ENCODE measurements at regions not wholly inside any gene's neighbourhood (a gene's known extent, or its start where the extent isn't known, plus 50 kb on each side); places are given as distances from the start of the nearest gene placed in this dataset.

DNA sequence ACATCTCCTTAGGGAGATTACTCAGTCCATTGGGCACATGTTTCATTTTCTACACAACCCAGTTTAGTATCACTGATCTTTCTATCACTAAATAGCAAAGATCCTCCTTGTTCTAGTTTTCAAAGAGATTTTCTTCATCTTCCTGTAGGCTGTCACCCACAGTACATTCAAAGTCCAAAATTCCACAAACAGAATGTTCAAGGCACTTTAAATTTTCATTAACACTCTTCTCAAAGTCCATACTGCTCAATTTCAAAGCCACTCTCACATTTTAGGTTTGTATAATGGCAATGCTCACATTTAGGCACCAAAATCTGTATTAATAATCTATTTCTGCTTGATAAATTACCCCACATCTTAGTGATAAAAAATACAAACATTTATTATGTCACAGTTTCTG is 152.8 kb downstream of the FSIP2 start:
- intact Hi-C loops (cut with DNase I): no loop called here
- Histone ChIP-seq H3K4me3 (replicated peaks in 1 of 3) (no peak overlapping the region), H3K4me1 (no peaks in the 10 kb centered on the region), H3K9me3 (no peaks in the 10 kb centered on the region), H3K36me3 (no peaks in the 10 kb centered on the region), H3K27ac (no peak overlapping the region), H3K27me3 (no peaks in the 10 kb centered on the region)
- DNase-seq: no peak
- TF ChIP-seq, protein P1, sequence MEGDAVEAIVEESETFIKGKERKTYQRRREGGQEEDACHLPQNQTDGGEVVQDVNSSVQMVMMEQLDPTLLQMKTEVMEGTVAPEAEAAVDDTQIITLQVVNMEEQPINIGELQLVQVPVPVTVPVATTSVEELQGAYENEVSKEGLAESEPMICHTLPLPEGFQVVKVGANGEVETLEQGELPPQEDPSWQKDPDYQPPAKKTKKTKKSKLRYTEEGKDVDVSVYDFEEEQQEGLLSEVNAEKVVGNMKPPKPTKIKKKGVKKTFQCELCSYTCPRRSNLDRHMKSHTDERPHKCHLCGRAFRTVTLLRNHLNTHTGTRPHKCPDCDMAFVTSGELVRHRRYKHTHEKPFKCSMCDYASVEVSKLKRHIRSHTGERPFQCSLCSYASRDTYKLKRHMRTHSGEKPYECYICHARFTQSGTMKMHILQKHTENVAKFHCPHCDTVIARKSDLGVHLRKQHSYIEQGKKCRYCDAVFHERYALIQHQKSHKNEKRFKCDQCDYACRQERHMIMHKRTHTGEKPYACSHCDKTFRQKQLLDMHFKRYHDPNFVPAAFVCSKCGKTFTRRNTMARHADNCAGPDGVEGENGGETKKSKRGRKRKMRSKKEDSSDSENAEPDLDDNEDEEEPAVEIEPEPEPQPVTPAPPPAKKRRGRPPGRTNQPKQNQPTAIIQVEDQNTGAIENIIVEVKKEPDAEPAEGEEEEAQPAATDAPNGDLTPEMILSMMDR (IDR thresholded peaks at IDR 0.05): no peak
- no peak for TF ChIP-seq POLR2A (IDR thresholded peaks at IDR 0.05)

DNA sequence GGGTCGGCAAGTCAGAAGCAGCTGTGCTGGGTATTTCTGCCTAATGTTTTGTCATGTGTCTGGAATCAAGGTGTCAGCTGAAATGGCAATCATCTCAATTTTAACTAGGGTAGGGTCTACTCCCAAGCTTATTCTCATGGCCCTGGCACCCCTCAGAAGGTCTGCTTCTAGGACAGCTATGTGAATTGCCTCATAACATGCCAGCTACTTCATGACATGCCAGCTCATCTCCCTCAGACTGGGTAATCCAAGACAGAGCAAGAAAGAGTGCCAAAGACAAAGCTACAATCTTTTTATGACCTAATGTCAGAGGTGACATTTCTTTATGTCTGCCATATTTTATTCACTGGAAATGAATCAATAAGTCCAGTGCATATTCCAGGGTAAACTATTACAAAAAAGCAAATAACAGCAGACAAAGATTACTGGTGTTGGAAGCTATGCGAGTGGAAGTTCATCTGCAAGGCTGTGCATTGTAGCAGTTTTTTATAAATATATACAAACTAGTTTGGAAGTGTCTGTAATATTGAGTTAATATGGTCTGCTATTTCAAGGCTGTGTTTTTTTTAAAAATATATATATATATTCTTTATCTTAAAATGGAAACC is 153.3 kb downstream of the FSIP2 start:
- Histone ChIP-seq H3K9me3 (no peaks in the 10 kb centered on the region), H3K4me1 (no peaks in the 10 kb centered on the region), H3K36me3 (no peaks in the 10 kb centered on the region), H3K27me3 (no peaks in the 10 kb centered on the region), H3K4me3 (replicated peaks in 1 of 3) (no peak overlapping the region), H3K27ac (no peak overlapping the region)
- 84 to 96% methylated on average over 2 of the region's 2 CpGs for WGBS, 2 donors
- TF ChIP-seq, protein P1 (IDR thresholded peaks at IDR 0.05): no peak
- no peak for TF ChIP-seq POLR2A (IDR thresholded peaks at IDR 0.05)
- intact Hi-C loops (cut with DNase I): no loop called here
- no peak for DNase-seq

DNA sequence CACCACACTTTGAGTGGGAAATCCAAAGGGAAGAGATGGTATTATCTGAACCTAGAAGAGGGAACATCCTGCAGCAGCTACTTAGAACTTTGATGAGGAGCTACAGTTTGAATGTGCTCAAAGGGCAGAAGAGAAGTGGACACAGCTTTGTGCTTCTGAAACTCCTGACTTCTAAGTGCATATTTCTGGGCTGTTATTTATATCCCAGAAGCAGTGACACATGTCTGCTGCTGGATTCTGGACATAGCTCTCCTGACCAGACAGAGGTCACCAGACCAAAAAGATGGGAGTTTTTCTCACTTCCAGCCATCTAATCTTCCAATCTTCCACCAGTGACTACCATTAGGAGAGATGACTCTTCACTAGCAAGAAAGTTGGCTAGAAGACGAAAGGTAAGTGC is 153.9 kb downstream of the FSIP2 start:
- no peak overlapping the region for H3K4me3 ChIP-seq (replicated peaks in 1 of 3)
- H3K27me3 ChIP-seq: no peaks in the 10 kb centered on the region
- no peaks in the 10 kb centered on the region for H3K9me3 ChIP-seq
- intact Hi-C loops (cut with DNase I): no loop called here
- no peaks in the 10 kb centered on the region for H3K36me3 ChIP-seq
- WGBS, 2 donors: 90 to 92% methylated on average over 1 of the region's 1 CpG
- DNase-seq: no peak
- TF ChIP-seq, protein P1 (IDR thresholded peaks at IDR 0.05): no peak
- no peak for TF ChIP-seq POLR2A (IDR thresholded peaks at IDR 0.05)
- H3K27ac ChIP-seq: no peak overlapping the region
- H3K4me1 ChIP-seq: no peaks in the 10 kb centered on the region

DNA sequence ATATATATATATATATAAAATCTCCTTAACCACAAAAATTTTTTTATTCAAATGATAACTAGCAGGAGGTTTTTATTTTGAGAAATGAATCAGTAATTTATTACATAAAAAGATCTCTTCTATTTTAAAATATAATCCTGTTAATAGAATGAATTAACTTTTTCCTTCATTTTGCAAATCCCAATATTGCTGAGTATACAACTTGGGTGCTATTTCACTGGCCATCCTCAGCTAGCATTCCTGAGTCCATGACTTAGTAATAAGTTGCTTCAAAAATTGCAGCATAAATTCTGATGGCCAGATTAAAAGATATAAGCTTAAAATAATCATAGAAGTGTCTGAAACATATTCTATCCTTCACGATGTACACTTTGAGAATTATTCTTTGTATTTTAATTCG is 155.6 kb downstream of the FSIP2 start:
- no peaks in the 10 kb centered on the region for H3K36me3 ChIP-seq
- no peaks in the 10 kb centered on the region for H3K4me1 ChIP-seq
- 95 to 97% methylated on average over 2 of the region's 2 CpGs for WGBS, 2 donors
- H3K27me3 ChIP-seq: no peaks in the 10 kb centered on the region
- H3K4me3 ChIP-seq (replicated peaks in 1 of 3): no peak overlapping the region
- intact Hi-C loops (cut with DNase I): no loop called here
- DNase-seq: no peak
- H3K9me3 ChIP-seq: no peaks in the 10 kb centered on the region
- no peak for TF ChIP-seq POLR2A (IDR thresholded peaks at IDR 0.05)
- TF ChIP-seq, protein P1 (IDR thresholded peaks at IDR 0.05): no peak
- no peak overlapping the region for H3K27ac ChIP-seq

DNA sequence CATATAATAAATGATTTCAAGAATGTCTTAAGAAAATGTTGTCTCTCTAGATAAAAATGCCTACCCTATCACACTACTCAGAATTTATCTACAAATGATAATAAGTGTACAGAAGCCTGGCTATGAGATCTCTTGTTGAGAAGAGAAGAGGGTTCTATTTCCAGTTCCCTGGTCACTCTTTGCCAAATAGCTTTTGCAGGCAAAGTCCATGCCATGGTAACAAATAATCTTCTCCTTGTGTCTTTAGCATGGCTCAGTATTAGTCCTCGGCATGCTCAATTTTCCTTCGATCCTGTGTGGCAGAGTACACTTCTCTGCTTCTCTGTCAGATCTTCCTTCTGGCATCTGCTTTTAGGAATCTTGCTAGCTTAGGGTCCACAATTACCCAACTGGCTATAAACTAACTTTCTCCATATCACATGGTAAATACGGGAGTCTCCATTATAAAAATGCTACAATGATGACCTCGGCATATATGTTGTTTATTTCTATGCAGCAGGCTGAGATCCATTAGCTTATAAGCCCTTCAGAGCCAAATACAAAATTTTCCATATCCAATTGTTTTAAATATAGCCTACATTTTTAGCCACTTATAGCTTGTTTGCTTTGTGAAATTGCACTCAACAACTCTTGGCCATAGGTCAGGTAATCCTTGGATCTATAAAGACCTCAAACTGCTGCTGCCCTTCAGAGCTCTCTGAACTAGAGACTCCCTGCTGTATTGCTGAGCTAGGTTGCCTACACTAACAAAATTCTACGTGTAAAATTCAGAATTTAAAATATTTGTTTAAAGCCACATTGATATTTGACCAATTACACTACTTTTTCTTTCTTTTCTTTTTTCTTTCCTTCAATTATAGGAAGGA is 157.5 kb downstream of the FSIP2 start:
- H3K9me3 ChIP-seq: no peaks in the 10 kb centered on the region

More for the DNA sequence above, 157.5 kb downstream of the FSIP2 start:
- DNase-seq: no peak
- no peak overlapping the region for H3K4me3 ChIP-seq (replicated peaks in 1 of 3)
- H3K27me3 ChIP-seq: no peaks in the 10 kb centered on the region
- intact Hi-C loops (cut with DNase I): no loop called here
- no peak for TF ChIP-seq POLR2A (IDR thresholded peaks at IDR 0.05)
- TF ChIP-seq, protein P1 (IDR thresholded peaks at IDR 0.05): no peak
- WGBS, 2 donors: 82 to 83% methylated on average over 5 of the region's 5 CpGs
- H3K27ac ChIP-seq: no peak overlapping the region
- H3K36me3 ChIP-seq: no peaks in the 10 kb centered on the region
- no peaks in the 10 kb centered on the region for H3K4me1 ChIP-seq
